ENCODE measurements at regions not wholly inside any gene's neighbourhood (a gene's known extent, or its start where the extent isn't known, plus 50 kb on each side); places are given as distances from the start of the nearest gene placed in this dataset.
"Not testable (repeated sequence)": the region's sequence is repeated elsewhere in the genome, so short reads cannot be mapped to it uniquely, and the experiment has no call there.

GRCh38 chr16:26801628-26802027 is 265.1 kb upstream of the C16orf82 start:
- DNase-seq (ENCODE audit: low read depth) = no peak

DNA sequence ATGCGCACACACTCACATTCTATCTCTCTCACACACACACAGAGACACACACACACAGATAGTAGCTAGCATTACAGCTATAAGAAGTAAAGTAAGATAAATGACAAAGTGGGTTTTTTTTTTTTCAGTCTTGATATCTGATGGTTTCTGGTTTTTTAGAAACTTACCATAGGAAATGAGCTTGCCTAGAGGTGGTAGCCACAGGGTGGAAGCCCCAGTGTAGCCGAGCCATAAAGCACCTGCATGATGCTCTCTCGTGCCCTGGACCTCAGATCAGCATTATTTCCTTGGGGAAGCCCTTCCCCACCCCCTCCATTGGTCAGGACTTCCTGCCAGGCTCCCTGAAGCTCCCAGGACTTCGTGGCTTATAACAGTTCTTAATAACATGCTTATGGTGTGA is 264.3 kb upstream of the C16orf82 start:
- no peak for DNase-seq (ENCODE audit: low read depth)

DNA sequence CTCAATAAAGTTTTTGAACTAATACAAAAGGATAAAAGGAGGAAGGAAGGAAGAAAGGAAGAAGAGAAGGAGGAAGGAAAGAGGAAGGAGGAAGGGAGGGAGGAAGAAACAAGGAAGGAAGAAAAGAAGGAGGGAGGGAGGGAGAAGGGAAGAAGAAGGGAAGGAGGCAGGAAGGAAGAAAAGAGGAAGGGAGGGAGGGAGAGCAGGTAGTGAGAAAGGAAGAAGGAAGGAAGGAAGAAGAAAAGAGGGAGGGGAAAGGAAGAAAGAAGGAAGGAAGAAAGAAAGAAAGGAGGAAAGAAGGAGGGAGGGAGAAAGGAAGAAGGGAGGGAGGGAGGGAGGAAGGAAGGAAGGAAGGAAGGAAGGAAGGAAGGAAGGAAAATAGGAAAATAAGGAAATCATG is 263.8 kb upstream of the C16orf82 start:
- no peak for DNase-seq (ENCODE audit: low read depth)

- DNase-seq (ENCODE audit: low read depth) = no peak
Measured at GRCh38 chr16:26806657-26807056, 260.1 kb upstream of the C16orf82 start.

DNA sequence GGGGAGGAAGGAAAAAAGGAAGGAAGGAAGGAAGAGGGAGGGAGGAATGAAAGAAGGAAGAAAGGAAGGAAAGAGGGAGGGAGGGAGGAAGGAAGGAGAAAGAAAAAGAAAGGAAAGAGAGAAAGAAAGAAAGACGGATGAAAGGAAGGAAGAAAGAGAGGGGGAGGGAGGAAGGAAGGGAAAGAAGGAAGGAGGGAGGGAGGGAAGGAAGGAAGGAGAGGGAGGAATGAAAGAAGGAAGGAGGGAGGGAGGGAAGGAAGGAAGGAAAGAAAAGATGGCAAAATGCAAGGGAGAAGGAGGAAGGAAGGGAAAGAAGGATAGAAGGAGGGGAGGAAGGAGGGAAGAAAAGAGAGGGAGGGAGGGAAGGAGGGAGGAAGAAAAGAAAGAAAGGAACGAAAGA is 257.3 kb upstream of the C16orf82 start:
- no peak for DNase-seq (ENCODE audit: low read depth)

- DNase-seq (ENCODE audit: low read depth) = no peak
Measured at GRCh38 chr16:26816266-26816665, 250.5 kb upstream of the C16orf82 start.

DNA sequence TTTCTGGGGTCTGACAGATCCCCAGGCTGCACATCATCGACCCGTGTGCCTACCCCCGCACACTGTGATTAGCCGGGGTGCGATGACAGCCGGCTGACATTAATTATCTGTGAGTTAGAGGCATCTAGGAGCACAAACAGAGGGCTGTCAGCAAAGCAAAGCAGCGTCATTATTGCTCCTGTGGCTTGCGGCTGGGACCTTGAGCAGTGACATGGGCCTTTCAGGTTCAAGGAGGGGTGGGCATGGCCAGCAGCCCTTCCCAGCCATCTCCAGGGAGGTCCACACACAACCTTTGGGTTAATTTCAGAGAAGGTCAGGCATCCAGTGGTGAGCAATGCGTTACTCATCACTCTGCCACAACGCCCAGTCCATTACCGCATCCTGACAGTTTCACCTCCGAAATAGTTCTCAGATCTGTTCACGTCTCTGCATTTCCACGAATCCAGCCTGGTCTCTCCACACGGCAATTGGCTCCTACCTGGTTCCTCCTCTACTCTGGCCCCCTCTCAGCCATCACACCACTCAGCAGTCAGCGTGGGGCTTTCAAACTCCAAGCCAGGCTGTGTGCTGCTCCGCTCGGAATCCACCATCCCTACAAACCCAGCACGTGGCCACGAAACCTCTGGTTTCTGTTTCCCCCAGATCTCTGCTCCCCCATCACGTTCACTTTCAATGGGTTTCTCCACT is 249.7 kb upstream of the C16orf82 start:
- DNase-seq (ENCODE audit: low read depth) = no peak

GRCh38 chr16:26818393-26818792 is 248.3 kb upstream of the C16orf82 start:
- DNase-seq (ENCODE audit: low read depth) = no peak

DNA sequence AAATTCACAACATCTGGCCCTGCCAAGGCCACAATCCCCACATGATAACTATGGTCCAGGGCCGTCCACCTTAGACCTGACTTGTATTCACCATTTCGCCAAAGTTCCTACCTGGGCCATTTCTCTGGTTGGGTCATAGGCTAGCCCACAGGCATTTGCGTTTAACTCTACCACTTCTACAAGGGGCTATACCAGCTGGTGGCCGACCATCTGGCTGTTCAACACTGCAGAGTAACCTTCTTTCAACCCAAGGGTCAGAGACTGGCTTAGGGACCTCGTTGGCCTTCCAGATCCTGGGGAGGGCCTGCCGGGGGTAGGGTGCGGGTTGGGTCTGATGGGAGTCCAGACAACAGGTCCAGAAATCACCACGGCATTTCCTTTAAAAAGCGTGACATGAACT is 242.3 kb upstream of the C16orf82 start:
- no peak for DNase-seq (ENCODE audit: low read depth)

GRCh38 chr16:26826500-26826899 is 240.2 kb upstream of the C16orf82 start:
- DNase-seq (ENCODE audit: low read depth) = no peak

GRCh38 chr16:26827386-26827785 is 239.3 kb upstream of the C16orf82 start:
- DNase-seq (ENCODE audit: low read depth) = no peak

GRCh38 chr16:26830428-26831127 is 236.1 kb upstream of the C16orf82 start:
- no peak for DNase-seq (ENCODE audit: low read depth)

DNA sequence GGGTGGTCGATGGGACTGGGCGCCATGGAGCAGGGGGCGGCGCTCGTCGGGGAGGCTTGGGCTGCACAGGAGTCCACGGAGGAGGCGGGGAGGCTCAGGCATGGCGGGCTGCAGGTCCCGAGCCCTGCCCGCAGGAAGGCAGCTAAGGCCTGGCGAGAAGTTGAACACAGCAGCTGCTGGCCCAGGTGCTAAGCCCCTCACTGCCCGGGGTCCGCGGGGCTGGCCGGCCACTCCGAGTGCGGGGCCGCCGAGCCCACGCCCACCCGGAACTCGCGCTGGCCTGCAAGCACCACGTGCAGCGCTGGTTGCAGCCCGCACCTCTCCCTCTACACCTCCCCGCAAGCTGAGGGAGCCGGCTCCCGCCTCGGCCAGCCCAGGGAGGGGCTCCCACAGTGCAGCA is 230.6 kb upstream of the C16orf82 start:
- not testable (repeated sequence) for DNase-seq (ENCODE audit: low read depth)

DNA sequence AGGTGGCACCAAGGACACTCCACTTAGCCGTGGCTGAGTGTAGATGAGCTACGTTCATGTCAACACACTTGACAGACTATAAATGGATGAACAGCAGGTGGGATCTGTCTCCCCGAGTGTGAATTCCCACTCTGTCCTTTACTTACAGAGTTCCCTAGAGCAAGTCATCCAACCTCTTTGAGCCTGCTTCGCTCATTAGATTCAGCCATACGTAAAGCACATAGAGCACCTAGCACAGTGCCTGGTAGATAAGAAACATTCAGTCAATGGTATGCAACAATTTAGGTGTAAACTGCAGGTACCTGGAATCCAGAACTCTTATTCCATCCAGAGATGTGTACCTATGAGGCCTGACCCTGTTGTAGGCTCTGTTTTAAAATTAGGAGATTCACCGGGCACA is 227.8 kb upstream of the C16orf82 start:
- DNase-seq (ENCODE audit: low read depth) = no peak

DNA sequence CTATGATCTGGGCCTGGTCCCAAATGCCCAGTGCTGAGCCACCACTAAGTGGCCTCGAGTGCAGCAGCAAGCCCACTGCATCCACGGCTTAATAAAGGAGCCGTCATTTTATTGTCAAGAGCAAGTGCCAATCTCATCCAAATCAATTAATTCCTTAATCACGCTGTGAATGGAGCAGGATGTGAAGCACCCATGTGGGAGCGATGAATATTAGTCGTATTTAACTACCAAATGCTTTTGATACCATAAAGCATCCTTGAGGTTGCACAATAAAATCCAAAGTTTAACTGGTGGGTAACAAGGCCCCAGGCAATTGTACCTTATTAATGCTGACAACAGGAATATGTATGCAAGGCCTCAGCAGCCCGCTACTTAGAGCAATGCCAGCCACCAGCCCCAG is 226.0 kb upstream of the C16orf82 start:
- DNase-seq (ENCODE audit: low read depth) = no peak

- no peak for DNase-seq (ENCODE audit: low read depth)
Measured at GRCh38 chr16:26856271-26856670, 210.5 kb upstream of the C16orf82 start.

DNA sequence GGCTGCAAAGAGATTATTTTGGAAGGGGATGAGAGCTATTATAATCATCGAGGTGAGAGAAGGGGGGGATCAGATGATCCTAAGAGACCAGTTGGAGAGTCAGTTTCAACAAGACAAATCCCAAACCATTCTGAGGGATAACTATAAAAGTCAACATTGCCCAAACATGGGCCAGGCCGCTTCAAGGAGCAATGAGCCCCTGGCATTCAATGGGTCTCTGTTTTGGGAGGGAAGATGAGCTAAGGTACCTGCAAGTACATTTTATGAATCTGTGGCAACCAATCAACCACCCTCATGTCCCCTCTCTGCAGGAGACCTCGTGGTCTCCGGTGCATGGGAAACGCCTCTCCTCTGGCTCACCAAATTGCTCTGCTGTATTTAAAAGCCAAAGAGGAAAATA is 209.9 kb upstream of the C16orf82 start:
- DNase-seq (ENCODE audit: low read depth) = no peak

GRCh38 chr16:26857371-26857770 is 209.4 kb upstream of the C16orf82 start:
- no peak for DNase-seq (ENCODE audit: low read depth)

- no peak for DNase-seq (ENCODE audit: low read depth)
Measured at GRCh38 chr16:26860506-26860905, 206.2 kb upstream of the C16orf82 start.

DNA sequence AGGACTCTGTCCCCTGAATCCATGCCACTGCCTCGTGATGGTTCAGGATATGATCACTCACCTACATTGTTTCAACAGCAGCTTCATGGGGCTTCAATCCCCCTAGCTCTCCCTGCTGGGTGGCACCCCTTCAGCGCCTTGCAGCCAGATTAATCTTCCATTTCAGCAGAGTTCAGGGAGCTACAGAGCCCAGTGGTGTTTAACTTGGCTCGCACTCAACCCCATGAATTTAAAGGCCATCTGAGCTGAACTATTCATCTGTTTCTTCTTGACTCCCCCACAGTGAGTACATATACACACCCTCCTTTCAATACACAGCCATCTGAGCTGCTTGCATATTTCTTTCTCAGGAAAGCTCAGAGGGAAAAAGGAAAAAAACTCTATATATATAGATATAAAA is 202.8 kb upstream of the C16orf82 start:
- DNase-seq (ENCODE audit: low read depth) = no peak

- DNase-seq (ENCODE audit: low read depth) = not testable (repeated sequence)
Measured at GRCh38 chr16:26874318-26874717, 192.4 kb upstream of the C16orf82 start.

GRCh38 chr16:26877421-26877820 is 189.3 kb upstream of the C16orf82 start:
- no peak for DNase-seq (ENCODE audit: low read depth)

DNA sequence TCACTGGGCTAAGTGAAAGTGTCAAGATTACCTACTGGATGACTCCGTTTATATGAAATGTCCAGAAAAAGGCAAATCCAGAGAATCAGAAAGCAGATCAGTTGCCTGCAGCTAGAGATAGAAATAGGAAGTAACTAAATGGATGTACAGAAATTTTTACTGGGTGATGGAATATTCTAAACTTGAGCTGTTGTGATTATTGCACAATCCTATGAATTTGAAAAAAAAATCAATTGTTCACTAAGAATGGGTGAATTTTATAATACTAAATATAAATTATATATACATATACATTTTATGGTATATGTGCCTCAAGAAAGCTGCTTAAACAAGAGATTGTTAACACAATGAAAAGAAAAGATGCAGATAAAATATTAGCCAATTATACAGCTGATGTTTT is 181.1 kb upstream of the C16orf82 start:
- no peak for DNase-seq (ENCODE audit: low read depth)

DNA sequence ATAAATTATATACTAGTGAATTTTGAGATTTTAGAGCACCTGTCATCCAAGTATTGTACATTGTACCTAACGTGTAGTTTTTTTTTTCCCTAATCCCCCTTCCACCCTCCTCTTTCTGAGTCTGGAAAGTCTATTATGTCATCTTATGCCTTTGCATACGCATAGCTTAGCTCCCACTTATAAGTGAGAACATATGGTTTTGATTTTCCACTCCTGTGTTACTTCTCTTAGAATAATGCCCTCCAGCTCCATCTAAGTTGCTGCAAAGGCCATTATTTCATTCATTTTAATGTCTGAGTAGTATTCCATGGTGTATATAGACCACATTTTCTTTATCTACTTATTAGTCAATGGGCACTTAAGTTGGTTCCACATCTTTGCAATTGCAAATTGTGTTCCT is 177.0 kb upstream of the C16orf82 start:
- no peak for DNase-seq (ENCODE audit: low read depth)
